Activated CD8-positive, alpha-beta memory T cell treated with anti-CD3 and anti-CD28 coated beads, Interleukin-2, amount 10 ng/mL, durations not matched to agents 7 days and 5 days (primary cell): ENCODE measurements at regions not wholly inside any gene's neighbourhood (a gene's known extent, or its start where the extent isn't known, plus 50 kb on each side); places are given as distances from the start of the nearest gene placed in this dataset.

Experiments used
- ATAC-seq: fragments of 150-1000 bp; cut with Tn5 transposase; one replicate; pipeline ENCODE4 v1.10.0; 2021; ENCODE audit warnings: moderate library complexity
- CTCF ChIA-PET: fragments of 350-600 bp; sonication (Branson Sonifier 250); formaldehyde crosslinking; loops from one replicate; lab custom pipeline; 2021; ENCODE audit warnings: antibody characterized with exemption; lab: Charles Lee
- DNase-seq: peaks from one replicate; pipeline ENCODE4 v3.0.0-alpha.2; 2020
- H3K27ac Mint-ChIP-seq: one replicate; pipeline ENCODE4 v1.8.0; 2021; ENCODE audit warnings: mild to moderate bottlenecking, mixed read lengths
- H3K27me3 Mint-ChIP-seq: one replicate; pipeline ENCODE4 v1.8.0; 2021; ENCODE audit warnings: mixed read lengths
- H3K36me3 Mint-ChIP-seq: one replicate; pipeline ENCODE4 v1.8.0; 2021; ENCODE audit warnings: mild to moderate bottlenecking, mixed read lengths
- H3K4me1 Mint-ChIP-seq: one replicate; pipeline ENCODE4 v1.8.0; 2021; ENCODE audit warnings: mixed read lengths
- H3K4me3 Mint-ChIP-seq: one replicate; pipeline ENCODE4 v1.8.0; 2021; ENCODE audit warnings: mild to moderate bottlenecking, moderate library complexity, mixed read lengths
- H3K9me3 Mint-ChIP-seq: one replicate; pipeline ENCODE4 v1.8.0; 2022; ENCODE audit warnings: low read depth, mixed read lengths

DNA sequence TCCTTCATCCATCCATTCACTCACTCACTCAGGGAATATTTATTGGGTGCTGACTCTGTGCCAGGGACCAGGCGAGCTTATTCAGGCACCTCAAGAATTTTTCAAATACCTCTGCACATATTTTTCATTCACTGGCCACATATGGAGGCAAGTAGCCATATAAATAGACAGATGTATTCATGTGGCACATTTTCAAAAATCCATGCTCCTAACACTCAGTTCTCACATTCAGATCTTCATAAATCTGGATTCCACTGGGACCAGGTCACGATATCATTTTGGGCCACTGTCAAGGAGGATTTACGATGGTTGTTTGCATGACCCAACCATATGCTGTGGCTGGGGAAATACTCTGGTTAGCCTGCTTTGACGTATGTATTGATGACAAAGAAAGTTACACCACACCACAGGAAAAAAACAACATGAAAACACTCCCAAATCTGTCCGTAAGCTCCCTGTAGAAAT lies 241.8 kb upstream of the LRTM1 start:
- Mint-ChIP-seq H3K27me3 (no peaks in the 10 kb centered on the region), H3K27ac (no peak overlapping the region), H3K36me3 (no peaks in the 10 kb centered on the region), H3K4me3 (no peak overlapping the region), H3K9me3 (no peaks in the 10 kb centered on the region), H3K4me1 (no peaks in the 10 kb centered on the region)
- CTCF ChIA-PET = no interaction called here
- no peak for DNase-seq
- no peak for ATAC-seq

DNA sequence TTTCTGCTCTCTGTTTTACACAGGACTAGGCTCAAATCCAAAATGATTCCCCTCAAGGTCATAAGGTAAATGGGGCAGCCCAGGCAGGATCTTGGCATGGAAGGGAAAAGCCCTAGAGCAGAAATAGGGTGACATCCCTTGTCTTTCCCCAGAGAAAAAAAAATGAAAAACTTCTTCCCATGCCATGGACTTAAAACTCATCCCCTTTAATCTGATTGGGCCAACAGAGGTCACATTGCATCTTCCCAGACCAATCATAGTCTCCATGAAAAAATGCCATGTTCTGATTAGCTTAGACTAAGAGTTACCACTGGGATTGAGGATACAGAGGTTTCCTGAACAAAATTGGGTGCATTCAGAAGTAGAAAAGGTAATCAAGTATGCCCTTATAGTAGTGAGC lies 241.3 kb upstream of the LRTM1 start:
- H3K27me3 Mint-ChIP-seq = no peaks in the 10 kb centered on the region
- H3K36me3 Mint-ChIP-seq = no peaks in the 10 kb centered on the region
- no peaks in the 10 kb centered on the region for H3K9me3 Mint-ChIP-seq
- DNase-seq (no peak), ATAC-seq (no peak)
- H3K4me3 Mint-ChIP-seq = no peak overlapping the region
- no peak overlapping the region for H3K27ac Mint-ChIP-seq
- no peaks in the 10 kb centered on the region for H3K4me1 Mint-ChIP-seq
- CTCF ChIA-PET = no interaction called here

DNA sequence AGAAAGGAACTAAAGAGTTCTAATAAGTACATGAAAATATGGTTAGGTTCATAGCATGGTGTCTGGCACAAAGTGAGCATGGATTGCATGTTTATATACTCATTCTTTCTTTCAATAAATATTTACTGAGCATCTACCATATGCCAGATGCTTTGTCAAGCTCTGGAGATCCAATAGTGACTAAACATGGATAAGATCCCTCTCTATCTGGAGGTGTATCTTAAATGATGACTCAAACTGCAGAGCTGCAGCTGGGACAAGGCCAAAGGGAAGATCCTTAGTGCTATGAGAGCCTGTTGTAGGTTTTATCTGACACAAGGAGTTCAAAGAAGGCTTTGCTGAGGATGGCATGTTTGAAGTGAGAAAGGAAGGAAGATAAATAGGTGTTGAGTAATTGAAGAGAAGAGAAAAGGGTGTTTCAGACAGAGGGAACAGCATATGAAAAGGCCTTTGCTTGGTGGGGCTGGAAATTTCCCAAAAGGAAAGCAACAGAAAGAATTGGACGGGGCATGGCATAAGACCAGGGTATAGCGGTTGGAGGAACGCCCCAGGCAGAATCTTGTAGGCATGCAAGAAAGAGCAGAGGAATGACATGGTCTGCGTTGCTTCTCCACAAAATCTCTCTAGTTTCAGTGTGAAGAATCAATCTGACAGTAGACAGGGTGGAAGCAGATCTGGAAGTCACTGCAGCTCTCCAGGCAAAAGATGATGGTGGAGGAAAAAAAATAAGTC lies 239.9 kb upstream of the LRTM1 start:
- H3K27me3 Mint-ChIP-seq = no peaks in the 10 kb centered on the region
- CTCF ChIA-PET = no interaction called here
- H3K9me3 Mint-ChIP-seq = no peaks in the 10 kb centered on the region
- no peaks in the 10 kb centered on the region for H3K36me3 Mint-ChIP-seq
- no peaks in the 10 kb centered on the region for H3K4me1 Mint-ChIP-seq
- ATAC-seq (no peak), DNase-seq (no peak)
- H3K4me3 Mint-ChIP-seq = no peak overlapping the region
- H3K27ac Mint-ChIP-seq = no peak overlapping the region

DNA sequence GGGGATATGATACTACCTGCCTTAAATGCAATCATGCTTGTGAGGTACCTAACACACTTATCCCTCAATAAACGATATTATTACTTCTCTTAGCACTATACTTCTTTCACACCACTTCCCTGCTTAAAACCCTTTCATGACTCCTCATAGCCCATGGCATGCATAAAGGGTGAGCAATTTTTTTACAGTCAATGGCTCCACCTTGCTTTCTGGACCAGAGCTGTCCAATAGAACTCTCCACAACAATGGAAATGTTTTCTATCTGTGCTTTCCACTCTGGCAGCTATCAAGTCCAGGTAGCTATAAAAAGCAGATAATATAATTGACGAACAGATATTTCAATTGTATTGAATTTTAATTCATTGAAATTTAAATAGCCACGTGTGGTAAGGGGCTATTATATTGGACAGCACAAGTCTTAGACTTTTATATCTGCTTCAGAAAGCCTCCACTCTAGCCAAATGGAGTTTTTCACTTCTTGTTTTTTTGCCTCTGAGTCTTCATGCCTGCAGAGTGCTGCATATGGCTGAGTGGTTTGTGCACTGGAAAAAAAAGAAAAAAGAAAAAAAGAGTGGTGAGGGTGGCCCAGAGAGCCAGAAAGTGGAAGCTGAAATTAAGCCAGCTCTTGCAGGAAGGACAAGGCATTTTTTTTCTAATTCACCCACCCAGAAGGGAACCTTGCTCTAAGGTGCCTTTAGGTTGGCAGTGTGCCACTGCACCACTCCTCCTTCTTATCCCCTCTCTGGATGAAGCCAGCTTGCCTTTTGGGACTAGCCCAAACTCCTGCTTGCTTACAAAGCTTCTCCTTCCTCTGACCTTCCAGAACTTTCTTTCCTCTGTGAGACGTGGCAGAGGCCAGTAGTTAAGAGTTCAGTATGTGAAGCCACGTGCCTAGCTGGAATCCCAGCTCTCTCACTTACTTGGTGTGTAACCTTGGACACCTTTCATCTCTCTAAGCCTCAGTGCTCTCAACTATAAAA lies 239.0 kb upstream of the LRTM1 start:
- H3K9me3 Mint-ChIP-seq = no peaks in the 10 kb centered on the region
- H3K4me1 Mint-ChIP-seq = no peaks in the 10 kb centered on the region
- CTCF ChIA-PET = no interaction called here
- DNase-seq (no peak), ATAC-seq (no peak)
- H3K27ac Mint-ChIP-seq = no peak overlapping the region
- no peaks in the 10 kb centered on the region for H3K27me3 Mint-ChIP-seq
- no peak overlapping the region for H3K4me3 Mint-ChIP-seq
- H3K36me3 Mint-ChIP-seq = no peaks in the 10 kb centered on the region

DNA sequence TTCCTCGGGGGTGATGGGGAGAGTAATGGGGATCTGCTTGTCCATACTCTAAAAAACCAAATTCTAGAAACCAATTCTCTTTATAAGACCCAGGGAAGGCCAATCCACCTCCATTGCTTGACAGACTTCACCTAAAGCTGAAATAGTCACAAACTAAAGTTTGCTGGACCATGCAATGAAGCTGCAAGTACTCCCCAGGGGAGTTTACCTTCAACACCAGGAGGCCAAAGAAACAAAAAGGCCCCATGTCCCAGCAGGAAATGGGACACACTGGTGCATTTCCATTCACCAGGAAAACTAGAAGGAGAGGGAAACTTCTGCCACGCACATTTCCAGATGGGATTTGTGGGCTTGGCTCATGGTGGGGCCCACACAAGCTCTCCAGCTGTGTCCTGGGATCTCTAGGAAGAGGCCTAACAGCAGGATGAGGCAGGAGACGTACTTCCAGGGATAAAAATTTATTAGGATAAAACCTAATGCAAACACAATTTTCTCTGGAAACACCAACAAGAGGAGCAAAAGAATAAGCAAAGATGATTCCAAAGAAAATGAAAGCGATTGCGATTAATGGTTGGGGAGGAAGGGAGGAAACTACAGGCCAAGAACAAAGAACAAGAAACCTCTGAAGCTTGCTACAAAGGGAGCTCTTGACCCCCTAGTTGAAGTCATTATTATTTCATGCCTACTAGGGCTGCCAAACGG lies 238.0 kb upstream of the LRTM1 start:
- no peaks in the 10 kb centered on the region for H3K4me1 Mint-ChIP-seq
- H3K27me3 Mint-ChIP-seq = no peaks in the 10 kb centered on the region
- no peak overlapping the region for H3K4me3 Mint-ChIP-seq
- CTCF ChIA-PET = no interaction called here
- ATAC-seq (no peak), DNase-seq (no peak)
- no peak overlapping the region for H3K27ac Mint-ChIP-seq
- no peaks in the 10 kb centered on the region for H3K36me3 Mint-ChIP-seq
- no peaks in the 10 kb centered on the region for H3K9me3 Mint-ChIP-seq

DNA sequence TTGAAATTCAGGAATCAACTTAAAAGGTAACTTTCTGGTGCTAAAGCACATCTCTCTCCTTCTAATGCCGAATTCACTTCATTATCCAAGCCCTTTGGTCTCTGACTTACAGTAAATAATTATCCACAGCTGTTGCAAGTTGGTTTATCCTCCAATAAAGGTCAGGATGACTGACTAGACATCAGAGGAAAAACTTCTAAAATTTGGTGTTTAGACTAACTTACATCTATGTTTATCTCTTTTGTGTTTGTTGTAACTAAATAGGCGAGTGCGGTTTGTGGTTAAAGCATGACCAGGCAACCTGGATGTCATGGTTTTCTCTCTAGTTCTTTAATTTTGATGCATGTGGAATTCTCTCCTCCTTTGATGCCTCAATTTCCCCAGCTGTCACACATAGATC lies 237.4 kb upstream of the LRTM1 start:
- no peaks in the 10 kb centered on the region for H3K36me3 Mint-ChIP-seq
- CTCF ChIA-PET = no interaction called here
- no peaks in the 10 kb centered on the region for H3K27me3 Mint-ChIP-seq
- no peaks in the 10 kb centered on the region for H3K4me1 Mint-ChIP-seq
- no peaks in the 10 kb centered on the region for H3K9me3 Mint-ChIP-seq
- no peak for DNase-seq
- H3K27ac Mint-ChIP-seq = no peak overlapping the region
- no peak for ATAC-seq
- no peak overlapping the region for H3K4me3 Mint-ChIP-seq

DNA sequence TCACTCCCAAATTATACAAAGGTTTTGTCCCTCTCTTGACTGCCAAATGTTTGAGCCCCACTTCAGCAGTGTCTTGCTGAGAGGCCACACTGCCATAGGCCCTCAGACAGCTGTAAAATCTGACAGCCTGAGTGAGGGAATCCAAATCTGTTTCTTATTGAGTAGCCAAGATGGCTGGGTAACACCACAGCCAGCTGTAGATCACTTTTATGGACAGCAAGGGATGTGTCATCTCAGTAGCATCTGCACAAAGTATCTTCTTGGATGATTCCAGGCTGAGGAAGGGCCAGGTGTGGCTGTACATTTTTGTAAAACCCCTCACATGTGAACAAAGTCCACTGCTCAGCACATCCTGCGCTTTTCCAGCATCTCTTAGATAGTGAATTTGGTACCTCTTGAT lies 237.0 kb upstream of the LRTM1 start:
- CTCF ChIA-PET = no interaction called here

DNA sequence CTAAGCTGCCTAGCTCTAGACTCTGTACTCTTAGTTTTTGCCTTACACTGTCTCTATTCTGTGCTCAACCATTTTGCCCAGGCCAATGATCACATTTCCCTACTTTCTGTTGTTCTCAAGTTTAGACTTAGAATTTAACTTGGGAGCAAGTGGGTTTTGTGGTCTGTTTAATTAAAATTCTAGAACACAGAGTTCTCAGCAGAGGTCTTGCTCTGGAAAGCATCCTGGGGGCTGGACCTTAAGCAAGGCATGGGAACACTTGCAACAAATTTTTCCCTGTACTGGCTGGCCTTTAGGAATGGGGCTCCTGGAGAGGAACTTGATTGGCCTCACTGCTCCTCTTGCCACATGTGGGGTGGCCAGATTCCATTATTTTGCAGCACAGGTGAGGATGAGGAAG lies 236.3 kb upstream of the LRTM1 start:
- H3K4me3 Mint-ChIP-seq = no peak overlapping the region
- ATAC-seq (no peak), DNase-seq (no peak)
- H3K4me1 Mint-ChIP-seq = no peaks in the 10 kb centered on the region
- no peaks in the 10 kb centered on the region for H3K36me3 Mint-ChIP-seq
- H3K27ac Mint-ChIP-seq = no peak overlapping the region
- CTCF ChIA-PET = no interaction called here
- H3K27me3 Mint-ChIP-seq = no peaks in the 10 kb centered on the region
- no peaks in the 10 kb centered on the region for H3K9me3 Mint-ChIP-seq

More for the DNA sequence above, 237.0 kb upstream of the LRTM1 start:
- Mint-ChIP-seq H3K4me1 (no peaks in the 10 kb centered on the region), H3K36me3 (no peaks in the 10 kb centered on the region), H3K27me3 (no peaks in the 10 kb centered on the region), H3K9me3 (no peaks in the 10 kb centered on the region), H3K27ac (no peak overlapping the region), H3K4me3 (no peak overlapping the region)
- ATAC-seq (no peak), DNase-seq (no peak)

DNA sequence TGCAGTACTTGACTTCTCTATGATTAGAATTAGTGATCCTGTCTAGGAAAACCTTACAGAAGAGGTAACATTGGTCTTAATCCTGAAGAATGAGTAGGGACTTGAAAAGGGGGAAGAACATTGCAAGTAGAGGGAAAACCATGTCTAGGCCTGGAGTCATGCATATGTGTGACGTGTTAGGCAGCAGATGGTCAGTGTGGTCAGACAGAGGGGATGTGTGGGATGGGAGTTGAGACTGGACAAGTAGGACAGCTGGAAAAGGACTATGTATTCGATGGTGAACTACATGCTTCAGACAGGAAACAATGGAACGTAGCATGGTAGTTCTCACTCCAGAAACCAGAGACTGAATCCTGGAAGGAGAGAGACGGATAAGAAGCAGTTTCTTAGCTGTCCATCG lies 235.6 kb upstream of the LRTM1 start:
- DNase-seq (no peak), ATAC-seq (no peak)
- no peaks in the 10 kb centered on the region for H3K36me3 Mint-ChIP-seq
- H3K4me1 Mint-ChIP-seq = no peaks in the 10 kb centered on the region
- H3K4me3 Mint-ChIP-seq = no peak overlapping the region
- no peak overlapping the region for H3K27ac Mint-ChIP-seq
- H3K27me3 Mint-ChIP-seq = no peaks in the 10 kb centered on the region
- H3K9me3 Mint-ChIP-seq = no peaks in the 10 kb centered on the region
- CTCF ChIA-PET = no interaction called here

DNA sequence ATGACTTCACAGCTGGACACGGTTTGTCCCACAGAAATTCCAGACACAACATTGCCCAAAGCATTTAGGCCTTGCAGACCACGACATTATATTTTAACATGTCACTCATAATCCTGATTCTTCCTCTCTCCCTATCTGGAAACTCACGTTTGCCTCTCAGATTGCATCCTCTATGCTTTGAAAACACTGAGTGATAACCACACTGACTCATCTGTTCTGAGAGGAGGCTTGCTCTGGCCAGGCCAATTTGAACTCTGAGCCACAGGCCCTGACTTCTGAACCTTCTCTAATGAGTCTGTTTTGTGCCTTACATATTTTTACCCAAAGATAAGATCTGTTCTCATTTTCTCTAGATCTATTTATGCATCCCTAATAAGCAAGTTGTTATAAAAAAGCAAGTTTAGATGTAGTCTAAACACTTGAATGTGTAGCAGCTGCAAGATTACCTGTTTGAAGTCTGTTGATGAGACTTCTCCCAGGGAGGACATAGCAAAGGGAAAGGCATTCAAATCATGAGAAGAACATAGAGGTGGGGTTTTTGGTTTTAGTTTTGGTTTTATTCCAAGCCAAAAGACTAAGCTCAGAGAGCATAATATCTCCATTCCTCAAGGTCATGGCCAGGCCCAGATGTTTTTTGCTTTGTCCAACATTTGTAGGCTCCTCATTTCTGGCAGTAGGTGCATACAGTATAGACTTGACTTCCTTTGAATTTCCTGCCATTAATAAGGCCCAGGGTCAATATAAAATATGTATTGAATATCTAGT lies 234.4 kb upstream of the LRTM1 start:
- Mint-ChIP-seq H3K4me3 (no peak overlapping the region), H3K27ac (no peak overlapping the region), H3K27me3 (no peaks in the 10 kb centered on the region), H3K9me3 (no peaks in the 10 kb centered on the region), H3K36me3 (no peaks in the 10 kb centered on the region), H3K4me1 (no peaks in the 10 kb centered on the region)
- CTCF ChIA-PET = no interaction called here
- ATAC-seq = no peak
- DNase-seq = no peak

DNA sequence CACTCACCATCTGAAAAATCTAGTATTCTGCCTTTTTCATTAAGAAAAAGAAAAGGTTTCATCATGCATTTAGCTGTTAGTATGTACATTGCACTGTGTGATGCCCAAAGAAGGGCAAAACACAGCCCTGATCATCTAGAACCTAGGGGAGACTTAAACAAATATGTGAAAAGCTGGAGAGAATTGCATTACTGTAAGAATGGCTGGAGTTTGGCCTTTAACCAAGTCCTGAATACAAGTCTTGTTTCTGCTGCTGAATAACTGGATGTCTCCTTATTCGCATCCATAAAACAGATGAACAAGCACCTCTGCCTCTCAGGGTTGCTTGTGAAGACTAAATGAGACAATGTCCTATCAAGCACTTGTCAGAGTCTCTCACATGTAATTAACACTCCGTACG lies 233.4 kb upstream of the LRTM1 start:
- H3K4me3 Mint-ChIP-seq = no peak overlapping the region
- H3K4me1 Mint-ChIP-seq = no peaks in the 10 kb centered on the region
- DNase-seq = no peak
- H3K27ac Mint-ChIP-seq = no peak overlapping the region
- no peak for ATAC-seq
- no peaks in the 10 kb centered on the region for H3K27me3 Mint-ChIP-seq
- no peaks in the 10 kb centered on the region for H3K9me3 Mint-ChIP-seq
- no peaks in the 10 kb centered on the region for H3K36me3 Mint-ChIP-seq
- CTCF ChIA-PET = no interaction called here

DNA sequence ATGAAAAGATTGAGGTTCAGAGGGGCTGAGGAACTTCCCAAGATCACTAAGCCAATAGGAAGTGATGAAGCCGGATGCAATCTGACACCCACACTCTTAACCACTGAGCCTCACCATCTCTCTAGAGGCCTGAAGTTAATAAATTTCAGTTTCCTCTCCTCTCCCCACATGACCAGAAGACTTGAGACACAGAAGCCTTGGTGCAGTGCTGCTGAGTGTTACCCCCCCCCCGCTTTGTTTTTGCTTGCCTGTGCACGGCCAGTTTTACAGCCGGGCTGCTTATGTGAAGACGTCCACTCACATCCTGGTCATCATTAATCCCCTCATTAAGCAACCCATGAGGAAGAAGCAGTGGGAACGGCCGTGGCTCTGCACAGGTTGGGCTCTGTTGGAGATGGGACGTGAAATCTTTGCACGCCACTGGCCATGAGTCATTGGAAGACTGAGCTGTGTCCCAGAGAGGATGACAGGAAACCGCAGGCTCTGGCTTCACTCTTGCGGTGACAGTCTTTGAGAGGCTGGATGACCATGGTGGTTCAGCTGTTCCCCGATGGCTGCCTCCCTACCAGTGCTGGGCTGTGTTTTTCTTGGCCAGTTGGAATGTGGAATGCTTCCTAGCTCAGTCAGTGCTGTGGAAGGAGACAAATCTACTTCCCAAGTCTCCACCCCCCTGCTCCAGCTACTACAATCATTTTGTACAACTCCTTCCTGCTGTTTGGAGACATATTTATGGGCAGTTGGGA lies 232.6 kb upstream of the LRTM1 start:
- H3K4me3 Mint-ChIP-seq = no peak overlapping the region
- H3K27ac Mint-ChIP-seq = no peak overlapping the region
- ATAC-seq = no peak
- H3K36me3 Mint-ChIP-seq = no peaks in the 10 kb centered on the region
- no peaks in the 10 kb centered on the region for H3K9me3 Mint-ChIP-seq
- no peak for DNase-seq
- no peaks in the 10 kb centered on the region for H3K4me1 Mint-ChIP-seq
- CTCF ChIA-PET = no interaction called here
- no peaks in the 10 kb centered on the region for H3K27me3 Mint-ChIP-seq
